ENCODE measurements at regions not wholly inside any gene's neighbourhood (a gene's known extent, or its start where the extent isn't known, plus 50 kb on each side); places are given as distances from the start of the nearest gene placed in this dataset.

DNA sequence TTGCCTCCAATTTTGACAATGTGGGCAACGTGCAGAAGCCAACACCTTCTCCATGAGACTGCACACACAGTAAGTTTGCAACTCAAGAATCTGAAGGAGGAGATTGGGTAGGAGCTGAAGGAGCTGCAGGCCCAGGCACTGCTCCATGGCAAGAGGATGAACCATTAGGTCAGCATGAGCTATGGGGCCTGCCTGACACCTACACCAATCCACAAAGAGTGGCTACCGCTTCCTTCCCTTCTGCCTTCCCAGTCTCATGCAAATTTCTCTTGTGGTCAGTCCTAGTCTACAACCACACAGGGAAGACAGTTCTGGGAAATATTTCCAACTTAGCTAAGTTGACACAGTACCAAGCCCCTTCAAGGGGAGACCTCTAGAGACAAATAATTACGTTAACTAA is 142.0 kb upstream of the ADO start:
- H3K4me1 Mint-ChIP-seq: no peaks in the 10 kb centered on the region

DNA sequence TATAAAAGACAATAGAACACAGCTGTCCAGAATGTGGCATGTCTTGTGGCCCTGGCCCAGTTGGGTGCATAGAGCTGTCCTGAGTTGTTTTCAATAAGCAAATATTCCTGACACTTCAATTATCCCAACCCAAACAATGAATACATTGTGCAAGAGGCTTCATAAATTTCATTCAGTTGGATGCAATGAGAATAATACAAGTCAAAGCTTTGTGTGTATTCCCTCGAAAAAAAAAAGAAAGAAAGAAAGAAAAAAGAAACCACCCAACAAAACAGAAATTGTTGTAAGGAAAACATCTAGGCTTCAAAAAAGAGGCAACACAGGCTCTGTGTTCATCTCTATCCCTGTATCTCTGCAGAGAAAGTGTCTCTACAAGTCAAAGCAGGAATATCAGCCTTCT is 138.7 kb upstream of the ADO start:
- H3K27me3 Mint-ChIP-seq (ENCODE audit: low read depth): peaks cover 40% of the 10 kb centered on the region
- H3K9me3 Mint-ChIP-seq: no peaks in the 10 kb centered on the region
- H3K36me3 Mint-ChIP-seq: no peaks in the 10 kb centered on the region
- no peak for DNase-seq (ENCODE audit: low spot score in 2 of 2, unreplicated experiment in 2 of 2)
- TF ChIP-seq, protein P1, sequence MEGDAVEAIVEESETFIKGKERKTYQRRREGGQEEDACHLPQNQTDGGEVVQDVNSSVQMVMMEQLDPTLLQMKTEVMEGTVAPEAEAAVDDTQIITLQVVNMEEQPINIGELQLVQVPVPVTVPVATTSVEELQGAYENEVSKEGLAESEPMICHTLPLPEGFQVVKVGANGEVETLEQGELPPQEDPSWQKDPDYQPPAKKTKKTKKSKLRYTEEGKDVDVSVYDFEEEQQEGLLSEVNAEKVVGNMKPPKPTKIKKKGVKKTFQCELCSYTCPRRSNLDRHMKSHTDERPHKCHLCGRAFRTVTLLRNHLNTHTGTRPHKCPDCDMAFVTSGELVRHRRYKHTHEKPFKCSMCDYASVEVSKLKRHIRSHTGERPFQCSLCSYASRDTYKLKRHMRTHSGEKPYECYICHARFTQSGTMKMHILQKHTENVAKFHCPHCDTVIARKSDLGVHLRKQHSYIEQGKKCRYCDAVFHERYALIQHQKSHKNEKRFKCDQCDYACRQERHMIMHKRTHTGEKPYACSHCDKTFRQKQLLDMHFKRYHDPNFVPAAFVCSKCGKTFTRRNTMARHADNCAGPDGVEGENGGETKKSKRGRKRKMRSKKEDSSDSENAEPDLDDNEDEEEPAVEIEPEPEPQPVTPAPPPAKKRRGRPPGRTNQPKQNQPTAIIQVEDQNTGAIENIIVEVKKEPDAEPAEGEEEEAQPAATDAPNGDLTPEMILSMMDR (IDR thresholded peaks at IDR 0.05; ENCODE audit: unreplicated experiment): no peak
- H3K4me1 Mint-ChIP-seq: no peaks in the 10 kb centered on the region
- no peak overlapping the region for H3K27ac Mint-ChIP-seq
- no peak overlapping the region for H3K4me3 Mint-ChIP-seq

More for the DNA sequence above, 142.0 kb upstream of the ADO start:
- Mint-ChIP-seq H3K36me3 (no peaks in the 10 kb centered on the region), H3K27me3 (ENCODE audit: low read depth) (peaks cover 29% of the 10 kb centered on the region), H3K27ac (no peak overlapping the region), H3K9me3 (no peaks in the 10 kb centered on the region), H3K4me3 (no peak overlapping the region)
- TF ChIP-seq, protein P1 (IDR thresholded peaks at IDR 0.05; ENCODE audit: unreplicated experiment): no peak
- no peak for DNase-seq (ENCODE audit: low spot score in 2 of 2, unreplicated experiment in 2 of 2)

DNA sequence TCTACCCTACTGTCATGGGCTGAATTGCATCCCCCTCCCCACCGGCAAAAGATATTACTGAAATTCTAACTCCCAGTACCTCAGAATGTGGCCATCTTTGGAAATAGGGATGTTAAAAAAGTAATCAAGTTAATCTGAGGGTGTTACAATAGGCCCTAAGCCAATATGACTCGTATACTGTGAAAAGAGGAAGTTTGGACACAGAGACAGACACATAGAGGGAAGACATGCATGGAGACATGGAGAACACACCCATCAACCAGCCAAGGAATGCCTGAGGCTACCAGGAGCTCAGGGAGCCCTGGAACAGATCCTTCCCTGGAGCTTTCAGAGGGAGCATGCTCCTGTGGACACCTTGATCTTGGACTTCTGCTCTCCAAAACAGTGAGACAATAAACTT is 138.2 kb upstream of the ADO start:
- H3K4me1 Mint-ChIP-seq: no peaks in the 10 kb centered on the region
- no peak for DNase-seq (ENCODE audit: low spot score in 2 of 2, unreplicated experiment in 2 of 2)
- no peaks in the 10 kb centered on the region for H3K36me3 Mint-ChIP-seq
- peaks cover 43% of the 10 kb centered on the region for H3K27me3 Mint-ChIP-seq (ENCODE audit: low read depth)
- H3K9me3 Mint-ChIP-seq: no peaks in the 10 kb centered on the region
- no peak overlapping the region for H3K27ac Mint-ChIP-seq
- TF ChIP-seq, protein P1 (IDR thresholded peaks at IDR 0.05; ENCODE audit: unreplicated experiment): no peak
- no peak overlapping the region for H3K4me3 Mint-ChIP-seq

DNA sequence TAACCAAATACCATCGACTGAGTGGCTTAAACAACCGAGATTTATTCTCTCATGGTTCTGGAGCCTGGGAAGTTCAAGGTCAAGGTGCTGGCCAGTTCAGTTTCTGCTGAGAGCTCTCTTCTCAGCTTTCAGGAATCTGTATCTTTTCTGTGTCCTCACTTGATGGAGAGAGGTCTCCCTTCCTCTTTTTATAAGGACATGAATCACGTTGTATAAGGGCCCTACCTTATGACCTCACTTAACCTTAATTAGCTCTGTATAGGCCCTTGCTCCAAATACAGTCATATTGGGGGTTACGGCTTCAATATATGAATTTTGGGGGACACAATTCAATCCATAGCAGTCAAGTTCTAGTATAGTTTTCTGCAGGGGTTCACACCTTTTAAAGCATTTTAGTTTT is 135.2 kb upstream of the ADO start:
- Mint-ChIP-seq H3K4me3 (no peak overlapping the region), H3K9me3 (no peaks in the 10 kb centered on the region), H3K27ac (no peak overlapping the region), H3K36me3 (no peaks in the 10 kb centered on the region), H3K27me3 (ENCODE audit: low read depth) (peaks cover 33% of the 10 kb centered on the region), H3K4me1 (no peaks in the 10 kb centered on the region)
- TF ChIP-seq, protein P1 (IDR thresholded peaks at IDR 0.05; ENCODE audit: unreplicated experiment): no peak
- no peak for DNase-seq (ENCODE audit: low spot score in 2 of 2, unreplicated experiment in 2 of 2)

DNA sequence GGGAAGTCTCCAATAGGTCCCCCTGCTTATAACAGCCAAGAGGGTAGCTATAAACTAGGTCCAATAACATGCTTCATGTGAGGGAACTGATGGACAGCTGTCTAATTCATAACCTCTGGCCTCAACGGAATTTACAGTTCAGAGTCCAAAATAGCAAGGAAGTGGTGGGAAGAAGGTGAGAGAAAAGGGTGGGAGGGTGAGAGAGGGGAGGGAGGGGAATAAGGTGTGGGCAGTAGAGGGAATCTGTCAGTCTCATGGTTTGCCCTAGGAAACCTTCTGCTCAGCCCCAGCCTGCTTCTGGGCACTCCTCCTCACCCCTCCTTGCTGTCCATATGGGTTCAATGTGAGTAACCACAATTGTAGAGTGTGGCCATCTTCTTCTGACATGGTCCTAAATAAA is 133.4 kb upstream of the ADO start:
- H3K9me3 Mint-ChIP-seq: no peaks in the 10 kb centered on the region
- DNase-seq (ENCODE audit: low spot score in 2 of 2, unreplicated experiment in 2 of 2): no peak
- TF ChIP-seq, protein P1 (IDR thresholded peaks at IDR 0.05; ENCODE audit: unreplicated experiment): no peak

More for the DNA sequence above, 133.4 kb upstream of the ADO start:
- H3K36me3 Mint-ChIP-seq: no peaks in the 10 kb centered on the region
- H3K27ac Mint-ChIP-seq: no peak overlapping the region
- no peak overlapping the region for H3K4me3 Mint-ChIP-seq
- no peaks in the 10 kb centered on the region for H3K4me1 Mint-ChIP-seq
- H3K27me3 Mint-ChIP-seq (ENCODE audit: low read depth): peaks cover 24% of the 10 kb centered on the region

Measured in mesothelial cell of epicardium (in vitro differentiated cells).